Fibroblast of skin of right biceps (primary cell): ENCODE measurements at regions not wholly inside any gene's neighbourhood (a gene's known extent, or its start where the extent isn't known, plus 50 kb on each side); places are given as distances from the start of the nearest gene placed in this dataset.
A peak's percentile ranks its signal among the peaks of the same experiment; 100 is the strongest.
"Not testable (repeated sequence)": the region's sequence is repeated elsewhere in the genome, so short reads cannot be mapped to it uniquely, and the experiment has no call there.

Experiments used
- DNase-seq: peaks from one replicate; pipeline ENCODE4 v3.0.0-alpha.2; 2013

GRCh38 chr14:39609119-39609518 is 176.9 kb upstream of the FBXO33 start:
- no peak for DNase-seq

DNA sequence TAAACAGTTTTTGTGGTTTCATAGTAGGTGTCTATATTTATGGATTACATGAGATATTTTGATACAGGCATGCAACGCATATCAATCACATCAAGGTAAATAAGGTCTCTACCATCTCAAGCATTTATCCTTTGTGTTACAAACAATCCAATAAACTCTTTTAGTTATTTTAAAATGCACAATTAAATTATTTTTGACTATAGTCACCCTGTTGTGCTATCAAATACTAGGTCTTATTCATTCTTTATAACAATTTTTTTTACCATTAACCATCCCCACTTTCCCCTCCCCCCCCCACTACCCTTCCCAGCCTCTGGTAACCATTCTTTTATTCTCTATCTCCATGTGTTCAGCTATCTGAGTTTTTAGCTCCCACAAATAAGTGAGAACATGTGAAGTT is 175.7 kb upstream of the FBXO33 start:
- no peak for DNase-seq

- no peak for DNase-seq
Observed at GRCh38 chr14:39603942-39604341, 171.7 kb upstream of the FBXO33 start.

DNA sequence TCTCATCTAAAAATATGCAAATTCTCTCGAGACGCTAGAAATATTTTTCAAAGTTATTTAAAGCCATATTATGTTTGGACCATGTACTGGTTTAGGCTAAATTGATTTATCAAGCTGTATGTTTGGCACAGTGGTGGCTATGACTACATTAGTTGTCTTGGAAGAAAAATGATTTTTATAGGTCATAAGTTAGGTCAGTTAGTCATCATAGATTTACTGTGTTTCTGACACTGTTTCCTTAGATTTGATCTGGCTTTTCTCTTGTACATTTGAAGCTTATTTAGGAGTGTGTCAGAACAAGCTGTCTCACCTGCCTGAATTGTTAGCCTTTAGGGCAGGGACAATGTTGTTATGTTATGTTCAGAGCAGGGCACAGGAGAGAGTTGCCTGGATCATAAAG is 161.1 kb upstream of the FBXO33 start:
- DNase-seq = no peak

GRCh38 chr14:39592116-39592789 is 160.0 kb upstream of the FBXO33 start:
- DNase-seq = no peak

- not testable (repeated sequence) for DNase-seq
Observed at GRCh38 chr14:39589882-39590281, 157.6 kb upstream of the FBXO33 start.

GRCh38 chr14:39582028-39582654 is 149.9 kb upstream of the FBXO33 start:
- DNase-seq = no peak

DNA sequence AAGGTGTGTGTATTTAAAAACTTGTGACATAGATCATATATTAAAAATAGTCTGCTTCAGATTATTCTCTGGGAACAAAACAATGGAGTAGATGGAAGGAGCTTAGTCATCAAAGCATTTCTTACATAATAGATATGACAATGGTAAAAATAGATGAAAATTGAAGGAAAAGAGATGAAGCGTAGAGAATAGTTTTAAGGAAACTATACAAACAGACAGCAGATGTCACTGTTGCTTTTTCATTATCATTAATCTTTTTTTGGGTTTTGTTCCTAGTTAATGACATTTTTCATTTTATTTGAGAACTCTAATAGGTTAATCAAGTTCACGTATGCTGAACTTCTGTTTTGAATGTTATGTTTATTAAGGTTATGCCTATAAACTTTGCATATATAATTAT is 149.2 kb upstream of the FBXO33 start:
- peak; percentile 5 for DNase-seq

GRCh38 chr14:39580696-39581095 is 148.5 kb upstream of the FBXO33 start:
- DNase-seq = no peak

DNA sequence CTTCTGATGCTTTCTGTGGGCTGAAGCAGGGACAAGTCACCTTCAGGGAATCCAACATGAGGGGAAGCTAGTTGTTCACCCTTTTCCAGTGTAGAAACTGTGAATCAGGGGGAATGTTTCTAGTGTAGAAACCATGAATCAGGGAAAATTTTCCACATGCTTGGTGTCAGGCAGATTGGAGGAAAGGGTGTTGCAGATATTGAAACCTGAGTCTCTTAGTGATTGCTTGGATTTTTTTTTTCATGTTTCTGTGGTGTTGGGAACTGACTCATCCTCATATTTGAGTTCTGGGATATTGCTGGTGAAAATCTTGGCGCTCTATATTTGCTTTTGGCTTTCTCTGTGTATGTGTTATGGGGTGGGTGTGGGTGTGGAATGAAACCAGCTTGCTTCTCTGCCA is 144.5 kb upstream of the FBXO33 start:
- DNase-seq = peak; percentile 67

DNA sequence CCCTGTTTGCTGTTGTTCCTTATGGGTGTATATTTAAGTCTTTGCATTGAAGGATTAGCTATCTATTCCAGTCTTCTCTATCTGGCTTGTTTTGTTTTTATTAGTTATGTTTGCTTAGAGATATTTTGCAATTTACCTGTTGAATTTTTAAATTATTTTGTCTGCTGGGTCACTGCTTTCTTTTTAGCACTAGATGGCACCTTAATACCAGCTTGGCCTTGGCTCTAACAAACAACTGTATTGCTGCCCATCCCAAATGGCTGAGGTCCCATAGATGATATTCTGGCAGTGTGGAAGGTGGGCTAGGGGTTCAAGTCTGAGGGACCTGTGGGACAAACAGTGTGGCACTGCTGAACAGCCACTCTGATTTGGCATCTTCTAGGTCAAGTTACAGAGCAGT is 144.0 kb upstream of the FBXO33 start:
- peak; percentile 1 for DNase-seq

GRCh38 chr14:39568809-39569538 is 136.7 kb upstream of the FBXO33 start:
- no peak for DNase-seq

GRCh38 chr14:39566795-39567194 is 134.6 kb upstream of the FBXO33 start:
- no peak for DNase-seq

GRCh38 chr14:39563361-39563760 is 131.1 kb upstream of the FBXO33 start:
- DNase-seq = no peak

- no peak for DNase-seq
Observed at GRCh38 chr14:39562175-39562574, 129.9 kb upstream of the FBXO33 start.

DNA sequence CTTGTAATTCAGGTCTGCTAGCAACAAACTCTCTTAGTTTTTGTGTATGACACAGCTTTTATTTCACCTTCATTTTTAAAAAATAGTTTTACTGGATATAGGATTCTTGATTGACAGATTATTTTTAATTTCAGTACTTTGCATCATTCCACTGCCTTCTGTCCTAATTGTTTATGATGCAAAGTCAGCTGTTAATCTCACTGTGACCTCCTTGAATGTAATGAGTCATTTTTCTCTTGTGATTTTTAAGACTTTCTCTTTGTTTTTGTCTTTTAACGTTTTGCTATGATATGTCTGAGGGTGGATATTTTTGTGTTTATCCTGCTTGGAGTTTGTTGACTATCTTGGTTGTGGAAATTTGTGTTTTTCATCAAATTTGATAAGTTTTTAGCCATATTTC is 126.3 kb upstream of the FBXO33 start:
- no peak for DNase-seq

DNA sequence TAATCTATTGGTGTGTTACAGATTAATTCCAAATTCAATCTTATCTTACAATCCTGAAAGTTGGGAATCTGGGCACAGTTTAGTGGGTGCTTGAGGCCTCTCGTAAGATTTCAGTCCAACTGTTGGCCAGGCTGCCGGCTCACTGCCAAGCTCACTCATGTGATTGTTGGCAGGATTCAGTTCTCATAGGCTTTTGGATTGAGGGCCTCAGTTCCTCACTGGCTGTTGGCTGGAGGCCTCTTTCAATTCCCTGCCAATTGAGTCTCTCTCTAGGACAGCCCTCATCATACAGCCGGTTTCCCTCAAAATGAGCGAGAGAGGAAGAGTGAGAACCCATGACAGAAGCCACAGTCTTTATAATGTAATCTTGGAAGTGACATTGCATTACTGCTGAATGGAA is 123.5 kb upstream of the FBXO33 start:
- no peak for DNase-seq

DNA sequence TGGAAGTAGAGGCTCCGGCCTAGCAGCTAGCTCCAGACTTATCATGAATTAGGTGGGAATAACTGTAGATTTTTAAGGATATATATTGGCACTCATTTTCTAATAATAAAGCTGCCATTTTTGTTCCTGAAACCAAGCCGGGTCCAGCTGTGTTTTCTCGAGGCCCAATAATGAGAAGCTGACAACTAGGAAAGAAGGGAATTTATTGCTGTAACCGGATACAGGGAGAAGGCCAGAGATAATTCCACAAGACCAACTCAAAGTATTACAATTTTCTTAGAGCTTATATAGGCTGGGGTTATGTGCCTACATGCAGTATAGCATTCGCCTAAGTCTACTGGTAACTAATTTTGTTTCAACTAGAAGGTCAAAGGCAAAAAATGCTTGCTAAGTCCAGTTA is 122.3 kb upstream of the FBXO33 start:
- DNase-seq = no peak

DNA sequence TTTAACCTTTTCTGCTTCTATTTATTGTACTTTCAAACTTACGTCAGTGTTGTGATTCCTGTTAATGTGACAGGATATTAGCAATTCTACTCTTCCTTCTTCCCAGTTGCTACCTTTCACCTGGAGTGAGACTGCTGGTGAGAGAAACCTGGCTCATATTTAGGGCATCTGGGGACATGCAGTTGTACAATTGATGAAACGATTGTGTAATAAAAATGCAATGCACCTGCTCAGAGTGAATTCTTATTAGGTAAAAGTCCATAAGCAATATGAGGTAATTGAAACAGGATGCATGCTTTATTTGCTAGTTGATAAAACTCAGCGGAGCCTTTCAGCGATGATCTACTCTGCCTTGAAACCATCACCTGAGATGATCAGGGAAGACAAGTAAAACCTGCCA is 116.1 kb upstream of the FBXO33 start:
- no peak for DNase-seq

DNA sequence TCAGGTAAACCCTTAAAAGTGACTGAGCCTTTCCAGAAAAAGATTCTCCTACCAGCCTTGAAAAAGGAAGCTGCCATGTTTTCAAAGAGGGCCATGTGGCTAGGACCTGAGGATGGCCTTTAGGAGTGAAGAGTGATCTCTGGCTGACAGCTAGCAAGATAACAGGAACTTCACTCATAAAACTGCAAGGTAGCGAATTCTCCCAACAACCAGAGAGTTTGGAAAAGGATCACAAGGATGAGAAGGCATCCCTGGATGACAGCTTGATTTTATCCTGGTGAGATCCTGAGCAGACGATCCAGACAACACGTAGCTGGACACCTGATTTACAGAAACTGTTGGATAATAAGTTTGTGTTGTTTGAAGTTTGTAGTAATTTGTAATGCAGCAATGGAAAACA is 115.6 kb upstream of the FBXO33 start:
- no peak for DNase-seq

DNA sequence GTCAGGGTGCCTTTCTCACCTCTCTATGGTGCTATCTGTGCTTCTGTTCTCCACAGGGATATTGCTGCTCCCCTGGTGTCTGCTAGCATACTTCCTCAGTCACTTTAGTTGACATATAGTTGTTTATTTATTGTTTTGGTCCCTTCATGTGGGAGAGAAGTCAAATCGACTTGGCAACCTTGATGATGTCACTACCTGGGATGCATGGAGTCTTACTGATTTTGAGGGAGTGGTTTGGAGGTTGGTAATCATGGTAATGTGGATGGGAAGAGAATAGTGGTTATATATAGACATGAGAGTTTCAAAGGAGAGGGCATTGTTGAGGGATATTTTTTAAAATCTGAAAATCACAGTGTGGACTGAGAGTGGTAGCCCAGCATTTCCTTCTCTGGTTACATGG is 73.6 kb upstream of the FBXO33 start:
- no peak for DNase-seq

DNA sequence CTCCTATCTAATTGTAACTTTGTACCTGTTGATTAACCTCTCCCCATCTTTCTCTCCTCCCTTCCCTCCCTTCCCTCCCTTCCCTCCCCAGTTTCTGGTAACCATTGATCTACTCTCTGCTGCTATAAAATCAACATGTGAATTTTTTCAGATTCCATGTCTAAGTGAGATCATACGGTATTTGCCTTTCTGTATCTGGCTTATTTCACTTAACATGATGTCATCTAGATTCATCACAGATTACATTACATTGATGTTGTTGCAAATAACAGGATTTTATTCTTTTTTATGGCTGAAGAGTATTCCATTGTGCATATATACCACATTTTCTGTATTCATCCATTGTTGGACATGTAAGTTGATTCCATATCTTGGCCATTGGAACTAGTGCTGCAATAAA is 68.0 kb upstream of the FBXO33 start:
- DNase-seq = no peak

GRCh38 chr14:39499514-39499913 is 67.3 kb upstream of the FBXO33 start:
- DNase-seq = no peak

DNA sequence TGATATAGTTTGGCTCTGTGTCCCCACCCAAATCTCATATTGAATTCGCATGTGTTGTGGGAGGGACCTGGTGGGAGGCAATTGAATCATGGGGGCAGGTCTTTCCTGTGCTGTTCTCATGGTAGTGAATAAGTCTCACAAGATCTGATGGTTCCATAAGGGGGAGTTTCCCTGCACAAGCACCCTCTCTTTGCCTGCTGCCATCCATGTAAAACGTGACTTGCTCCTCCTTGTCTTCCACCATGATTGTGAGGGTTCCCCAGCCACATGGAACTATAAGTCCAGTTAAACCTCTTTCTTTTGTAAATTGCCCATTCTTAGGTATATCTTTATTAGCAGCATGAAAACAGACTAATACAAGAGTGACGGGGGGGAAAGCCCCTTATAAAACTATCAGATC is 65.4 kb upstream of the FBXO33 start:
- not testable (repeated sequence) for DNase-seq
